Fibroblast of skin of abdomen (primary cell): ENCODE measurements at regions not wholly inside any gene's neighbourhood (a gene's known extent, or its start where the extent isn't known, plus 50 kb on each side); places are given as distances from the start of the nearest gene placed in this dataset.

ENCODE experiments used
- DNase-seq: peaks from one replicate; pipeline ENCODE4 v3.0.0-alpha.2; 2013

GRCh38 chr1:213891989-213892902 lies 95.5 kb upstream of the PROX1 start:
- DNase-seq: no peak

GRCh38 chr1:213898684-213899083 lies 89.1 kb upstream of the PROX1 start:
- no peak for DNase-seq

- no peak for DNase-seq
These were observed 88.4 kb upstream of the PROX1 start for GRCh38 chr1:213899413-213899812.

- DNase-seq: no peak
These were observed 82.4 kb upstream of the PROX1 start for GRCh38 chr1:213905344-213905743.

GRCh38 chr1:213908521-213908920 lies 79.3 kb upstream of the PROX1 start:
- DNase-seq: no peak

- DNase-seq: no peak
These were observed 73.4 kb upstream of the PROX1 start for GRCh38 chr1:213914392-213914791.

- DNase-seq: no peak
These were observed 66.5 kb upstream of the PROX1 start for GRCh38 chr1:213921311-213921710.

GRCh38 chr1:213921712-213922111 lies 66.1 kb upstream of the PROX1 start:
- no peak for DNase-seq

- no peak for DNase-seq
These were observed 62.1 kb upstream of the PROX1 start for GRCh38 chr1:213925531-213926182.

- DNase-seq: no peak
These were observed 59.9 kb upstream of the PROX1 start for GRCh38 chr1:213927846-213928245.

- no peak for DNase-seq
These were observed 58.4 kb upstream of the PROX1 start for GRCh38 chr1:213929398-213929797.

- no peak for DNase-seq
These were observed 55.9 kb upstream of the PROX1 start for GRCh38 chr1:213931836-213932235.

- no peak for DNase-seq
These were observed 54.4 kb upstream of the PROX1 start for GRCh38 chr1:213933336-213933735.

- DNase-seq: no peak
These were observed 53.1 kb upstream of the PROX1 start for GRCh38 chr1:213934649-213935048.

GRCh38 chr1:213936571-213936970 lies 51.2 kb upstream of the PROX1 start:
- no peak for DNase-seq
